NT2/D1 (cell line): ENCODE measurements at regions not wholly inside any gene's neighbourhood (a gene's known extent, or its start where the extent isn't known, plus 50 kb on each side); places are given as distances from the start of the nearest gene placed in this dataset.

Experiments used
- DNase-seq: peaks from one replicate; pipeline ENCODE4 v3.0.0-alpha.2; 2011; ENCODE audit warnings: low read depth, low spot score
- H3K27me3 ChIP-seq: 2 replicates; pipeline ENCODE4 v1.6.0; 2011; ENCODE audit warnings: mild to moderate bottlenecking; ENCODE audit not compliant: insufficient read length, insufficient read depth
- H3K36me3 ChIP-seq: 2 replicates; pipeline ENCODE4 v1.6.1; 2011; ENCODE audit warnings: mild to moderate bottlenecking, low read length, mixed read lengths; ENCODE audit not compliant: insufficient read depth, insufficient read length
- H3K4me1 ChIP-seq: 2 replicates; pipeline ENCODE4 v1.5.1; 2011; ENCODE audit not compliant: insufficient read depth, insufficient read length
- H3K4me3 ChIP-seq: 2 replicates; pipeline ENCODE4 v1.5.1; 2011; ENCODE audit warnings: low read depth; ENCODE audit not compliant: insufficient read length
- H3K9ac ChIP-seq: 2 replicates; pipeline ENCODE4 v1.6.0; 2011; ENCODE audit warnings: low read depth; ENCODE audit not compliant: insufficient read length
- H3K9me3 ChIP-seq: 2 replicates; pipeline ENCODE4 v1.5.1; 2011; ENCODE audit warnings: mild to moderate bottlenecking, low read length; ENCODE audit not compliant: insufficient read depth
- SUZ12 ChIP-seq: IDR thresholded peaks from 2 replicates; pipeline ENCODE4 v1.6.1; 2011; ENCODE audit not compliant: insufficient read length, insufficient read depth; ENCODE audit errors: extremely low read depth
- YY1 ChIP-seq: IDR thresholded peaks from 2 replicates; pipeline ENCODE4 v1.6.1; 2011; ENCODE audit not compliant: insufficient read length, insufficient read depth
- ZNF274 ChIP-seq: IDR thresholded peaks from 2 replicates; pipeline ENCODE4 v1.6.1; 2011; ENCODE audit warnings: mild to moderate bottlenecking, low read depth, low read length

GRCh38 chr15:66849746-66850077 is 147.7 kb downstream of the SMAD6 start:
- H3K9ac ChIP-seq: no peak overlapping the region
- TF ChIP-seq SUZ12 (no peak), ZNF274 (no peak), YY1 (no peak)
- no peaks in the 10 kb centered on the region for H3K9me3 ChIP-seq
- peaks cover 19% of the 10 kb centered on the region for H3K27me3 ChIP-seq
- peaks cover 17% of the 10 kb centered on the region for H3K4me1 ChIP-seq
- peaks cover 5% of the 10 kb centered on the region for H3K36me3 ChIP-seq
- H3K4me3 ChIP-seq: no peak overlapping the region
- DNase-seq: no peak

DNA sequence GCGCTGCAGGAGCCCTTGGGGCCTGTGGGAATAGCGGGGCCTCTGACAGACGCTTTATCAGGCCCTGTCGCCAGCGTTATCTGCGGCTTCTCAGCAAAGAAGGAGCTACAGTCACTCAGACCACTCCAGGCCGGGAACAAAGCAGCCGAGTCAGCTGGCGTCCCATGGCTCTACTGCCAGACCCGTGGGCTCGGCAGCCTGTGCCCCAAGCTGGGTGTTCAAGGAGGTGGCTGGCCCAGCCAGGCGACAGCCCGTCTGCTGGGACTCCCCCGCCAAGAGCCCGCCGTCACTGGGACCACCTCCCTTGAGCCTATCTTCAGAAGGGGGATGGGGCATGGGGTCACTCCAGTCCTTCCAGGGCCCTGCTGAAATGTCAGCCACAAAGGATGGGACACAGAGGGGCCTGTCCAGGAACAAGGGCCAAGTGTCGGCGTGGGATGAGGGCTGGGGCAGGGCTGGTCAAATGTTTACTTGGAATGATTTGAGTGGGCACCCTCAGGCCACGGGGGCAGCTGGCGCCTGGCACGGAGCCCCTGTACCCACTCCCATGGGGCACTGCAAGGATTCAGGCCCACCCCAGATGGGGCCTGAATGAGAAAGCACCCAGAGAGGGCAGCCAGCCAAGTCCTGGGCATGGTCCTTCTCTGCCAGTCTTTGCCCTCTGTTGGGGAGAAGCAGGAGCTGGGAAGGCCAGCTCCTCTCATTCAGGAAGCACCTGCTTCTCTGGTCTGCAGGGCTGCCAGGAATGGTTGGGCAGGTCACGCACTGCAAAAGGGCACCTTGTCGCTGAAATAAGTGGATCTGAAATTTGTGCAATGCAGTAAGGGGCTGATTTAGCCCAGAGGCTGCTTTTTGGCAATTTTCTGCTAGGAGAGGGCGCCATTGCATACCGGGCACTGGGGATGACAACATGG is 148.3 kb downstream of the SMAD6 start:
- peaks cover 18% of the 10 kb centered on the region for H3K4me1 ChIP-seq
- no peaks in the 10 kb centered on the region for H3K9me3 ChIP-seq
- TF ChIP-seq YY1: no peak
- no peak for TF ChIP-seq SUZ12
- TF ChIP-seq ZNF274: no peak
- DNase-seq: no peak
- no peaks in the 10 kb centered on the region for H3K36me3 ChIP-seq
- no peak overlapping the region for H3K4me3 ChIP-seq
- H3K9ac ChIP-seq: no peak overlapping the region
- peaks cover 19% of the 10 kb centered on the region for H3K27me3 ChIP-seq

- Histone ChIP-seq H3K9ac (peak overlapping the region; percentile 44), H3K27me3 (peaks cover 19% of the 10 kb centered on the region), H3K4me1 (peaks cover 18% of the 10 kb centered on the region), H3K4me3 (no peak overlapping the region), H3K9me3 (no peaks in the 10 kb centered on the region), H3K36me3 (no peaks in the 10 kb centered on the region)
- TF ChIP-seq SUZ12: no peak
- TF ChIP-seq YY1: no peak
- no peak for TF ChIP-seq ZNF274
- DNase-seq: no peak
Measured at GRCh38 chr15:66850996-66851310, 148.9 kb downstream of the SMAD6 start.

GRCh38 chr15:66851311-66852063 is 149.5 kb downstream of the SMAD6 start:
- H3K4me1 ChIP-seq: peaks cover 18% of the 10 kb centered on the region
- no peaks in the 10 kb centered on the region for H3K9me3 ChIP-seq
- H3K9ac ChIP-seq: no peak overlapping the region
- TF ChIP-seq SUZ12 (no peak), YY1 (no peak), ZNF274 (no peak)
- DNase-seq: peak; percentile 79
- H3K27me3 ChIP-seq: peaks cover 19% of the 10 kb centered on the region
- H3K4me3 ChIP-seq: no peak overlapping the region
- H3K36me3 ChIP-seq: no peaks in the 10 kb centered on the region

- Histone ChIP-seq H3K4me3 (no peak overlapping the region), H3K9me3 (no peaks in the 10 kb centered on the region), H3K36me3 (no peaks in the 10 kb centered on the region), H3K27me3 (peaks cover 19% of the 10 kb centered on the region), H3K4me1 (peaks cover 18% of the 10 kb centered on the region), H3K9ac (peak overlapping the region; percentile 39)
- TF ChIP-seq YY1 (no peak), ZNF274 (no peak), SUZ12 (no peak)
- no peak for DNase-seq
Measured at GRCh38 chr15:66852064-66852905, 150.2 kb downstream of the SMAD6 start.

DNA sequence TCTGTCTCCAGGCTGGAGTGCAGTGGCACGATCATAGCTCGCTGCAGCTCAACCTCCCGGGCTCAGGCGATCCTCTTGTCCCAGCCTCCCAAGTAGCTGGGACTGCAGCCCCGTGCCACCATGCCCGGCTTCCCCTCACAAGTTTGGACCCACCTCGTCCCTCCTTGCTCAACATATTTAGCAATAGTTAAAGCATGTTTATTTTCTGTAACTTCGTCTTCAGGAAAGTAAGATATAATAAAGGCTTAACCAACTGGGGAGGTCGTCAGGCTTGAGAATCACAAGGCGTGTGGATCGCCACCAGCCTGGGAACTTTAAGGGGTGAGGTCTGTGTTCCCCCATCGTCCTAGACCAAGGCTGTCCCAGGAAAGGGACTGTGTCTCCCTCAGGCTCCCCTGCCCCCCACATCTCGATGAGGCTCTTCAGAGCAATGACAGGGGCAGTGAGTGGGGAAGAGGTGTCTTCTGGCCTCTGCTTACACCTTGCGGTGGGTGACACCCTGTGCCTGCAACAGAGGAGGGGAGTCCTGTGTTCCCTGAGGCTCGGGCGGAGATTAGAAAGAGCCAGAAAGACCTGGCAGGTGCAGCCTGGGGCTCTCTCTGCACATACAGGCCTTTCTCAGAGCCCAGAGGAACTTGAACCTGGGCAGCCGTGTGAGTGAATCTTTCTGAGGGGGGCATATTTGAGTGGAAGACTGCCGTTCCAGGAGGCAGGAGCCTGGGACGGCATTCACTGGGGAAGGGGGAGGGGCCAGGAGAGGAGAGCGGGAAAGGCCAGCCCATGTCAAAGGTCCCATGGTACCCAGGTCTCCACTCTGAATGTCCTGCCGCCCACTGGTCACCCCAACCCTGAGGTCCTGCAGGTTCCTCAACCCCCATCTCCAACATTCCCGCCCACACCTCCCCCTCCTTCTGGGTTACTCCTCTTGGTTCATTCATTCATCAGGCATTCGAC is 152.3 kb downstream of the SMAD6 start:
- Histone ChIP-seq H3K9ac (peak overlapping the region; percentile 16), H3K4me3 (no peak overlapping the region), H3K9me3 (no peaks in the 10 kb centered on the region), H3K4me1 (peaks cover 18% of the 10 kb centered on the region), H3K27me3 (peaks cover 19% of the 10 kb centered on the region), H3K36me3 (no peaks in the 10 kb centered on the region)
- no peak for DNase-seq
- TF ChIP-seq YY1 (no peak), SUZ12 (no peak), ZNF274 (no peak)
